ENCODE measurements at regions not wholly inside any gene's neighbourhood (a gene's known extent, or its start where the extent isn't known, plus 50 kb on each side); places are given as distances from the start of the nearest gene placed in this dataset.
"Not testable (repeated sequence)": the region's sequence is repeated elsewhere in the genome, so short reads cannot be mapped to it uniquely, and the experiment has no call there.

GRCh38 chr4:83213640-83214039 is 71.0 kb downstream of the COQ2 start:
- DNase-seq (ENCODE audit: low read depth), result no peak

GRCh38 chr4:83212041-83212851 is 72.4 kb downstream of the COQ2 start:
- DNase-seq (ENCODE audit: low read depth), result peak; percentile 33

DNA sequence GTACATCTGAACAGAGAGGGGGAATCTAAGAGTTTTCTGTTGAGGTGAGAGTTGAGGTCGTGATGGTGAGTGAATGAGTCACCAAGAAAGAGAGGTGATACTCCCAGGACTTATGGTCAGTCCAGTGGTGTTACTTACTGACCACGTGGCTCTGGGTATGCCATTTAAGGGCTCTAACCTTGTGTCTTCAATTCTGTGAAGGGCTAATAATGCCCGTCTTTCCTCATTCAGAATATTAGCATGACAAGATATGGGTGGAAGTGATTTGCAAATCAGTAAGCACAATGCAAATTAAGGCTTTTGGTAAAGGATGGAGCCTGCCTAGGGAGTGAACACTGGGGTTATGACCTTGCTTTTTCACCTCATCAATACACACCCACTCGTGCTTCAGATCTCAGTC is 75.2 kb downstream of the COQ2 start:
- DNase-seq (ENCODE audit: low read depth), result no peak

GRCh38 chr4:83208371-83209365 is 75.9 kb downstream of the COQ2 start:
- no peak for DNase-seq (ENCODE audit: low read depth)

DNA sequence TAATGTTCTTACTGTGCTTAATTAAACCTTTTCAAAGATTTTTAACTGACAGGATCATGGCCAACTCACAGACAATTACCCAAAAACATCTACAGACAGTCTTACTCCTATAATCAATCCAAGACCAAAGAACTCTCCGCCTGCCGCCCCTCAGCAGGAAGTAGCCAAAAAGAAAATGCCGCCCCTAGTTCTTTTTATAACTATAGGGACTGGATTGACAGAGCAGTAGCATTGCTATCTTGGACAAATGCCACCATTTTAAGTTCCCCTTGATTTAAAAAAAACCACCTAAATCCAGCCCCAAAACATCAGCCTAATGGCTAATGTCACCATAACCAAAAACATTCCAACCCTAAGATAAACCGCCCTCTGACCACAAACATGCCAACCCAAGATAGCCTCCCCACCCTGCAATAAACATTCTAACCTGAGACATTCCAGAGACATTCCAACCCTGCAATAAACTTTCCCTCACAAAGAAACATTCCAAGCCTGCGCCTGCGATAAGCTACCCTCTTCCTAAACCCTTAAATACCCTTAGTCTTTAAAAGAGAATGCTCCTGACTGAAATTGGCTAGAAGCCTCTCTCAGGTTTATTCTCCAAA is 77.0 kb downstream of the COQ2 start:
- no peak for DNase-seq (ENCODE audit: low read depth)

- DNase-seq (ENCODE audit: low read depth), result no peak
These were observed 78.8 kb downstream of the COQ2 start for GRCh38 chr4:83205760-83206159.

DNA sequence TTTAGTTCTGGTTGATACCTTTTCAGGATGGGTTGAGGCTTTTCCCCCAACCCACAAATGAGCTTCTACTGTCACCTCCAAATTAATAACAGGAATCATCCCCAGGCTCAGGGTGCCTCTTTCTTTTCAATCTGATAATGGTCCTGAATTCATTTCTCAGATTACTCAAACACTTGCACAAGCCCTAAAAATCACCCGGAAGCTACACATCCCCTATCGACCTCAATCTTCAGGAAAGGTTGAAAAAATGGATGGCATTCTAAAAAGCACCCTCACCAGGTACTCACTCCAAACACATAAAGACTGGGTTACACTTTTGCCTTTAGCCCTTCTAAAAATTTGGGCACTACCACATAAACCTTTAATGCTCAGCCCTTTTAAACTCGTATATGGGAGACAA is 79.9 kb downstream of the COQ2 start:
- DNase-seq (ENCODE audit: low read depth), result no peak

GRCh38 chr4:83201761-83202160 is 82.8 kb downstream of the COQ2 start:
- DNase-seq (ENCODE audit: low read depth), result no peak

- DNase-seq (ENCODE audit: low read depth), result no peak
These were observed 83.2 kb upstream of the PLAC8 start for GRCh38 chr4:83197555-83198235.

DNA sequence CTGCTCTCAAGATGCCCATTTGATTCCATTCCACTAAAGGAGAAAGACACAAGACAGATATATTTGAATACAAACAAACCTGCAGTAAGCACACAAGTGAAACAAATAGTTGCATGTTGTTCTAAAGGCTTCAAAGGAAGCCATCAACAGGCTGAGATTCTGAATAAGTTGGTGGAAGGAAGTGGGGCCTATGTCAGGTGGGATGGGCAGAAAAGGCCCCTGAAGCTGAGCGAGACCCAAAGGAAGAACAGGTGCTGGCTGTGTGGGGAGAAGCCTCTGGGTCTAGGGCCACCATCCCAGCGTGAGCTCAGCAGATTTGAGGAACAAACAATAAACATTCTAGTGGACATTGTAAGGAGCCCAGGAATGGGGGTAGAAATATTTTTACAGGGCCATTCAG is 82.4 kb upstream of the PLAC8 start:
- no peak for DNase-seq (ENCODE audit: low read depth)

DNA sequence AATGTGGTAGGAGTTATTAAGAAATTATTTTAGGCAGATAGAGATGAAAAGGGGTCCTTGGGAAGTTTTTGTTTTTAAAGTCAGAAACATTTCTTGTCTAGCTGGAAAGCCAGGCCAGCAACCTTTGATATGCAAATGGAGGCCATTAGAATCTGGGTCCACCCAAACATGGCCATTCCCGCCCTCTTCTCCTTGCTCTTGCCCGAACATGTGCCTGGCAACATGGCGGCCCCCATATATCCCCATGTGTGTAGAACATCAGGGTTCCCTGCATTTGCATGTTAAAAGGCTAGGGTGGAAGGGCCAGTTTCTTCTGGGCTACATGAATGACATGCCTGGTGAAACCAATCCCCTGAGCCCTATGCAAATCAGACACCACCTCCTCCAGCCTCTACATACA is 80.7 kb upstream of the PLAC8 start:
- no peak for DNase-seq (ENCODE audit: low read depth)

GRCh38 chr4:83194588-83194987 is 80.1 kb upstream of the PLAC8 start:
- DNase-seq (ENCODE audit: low read depth), result not testable (repeated sequence)

DNA sequence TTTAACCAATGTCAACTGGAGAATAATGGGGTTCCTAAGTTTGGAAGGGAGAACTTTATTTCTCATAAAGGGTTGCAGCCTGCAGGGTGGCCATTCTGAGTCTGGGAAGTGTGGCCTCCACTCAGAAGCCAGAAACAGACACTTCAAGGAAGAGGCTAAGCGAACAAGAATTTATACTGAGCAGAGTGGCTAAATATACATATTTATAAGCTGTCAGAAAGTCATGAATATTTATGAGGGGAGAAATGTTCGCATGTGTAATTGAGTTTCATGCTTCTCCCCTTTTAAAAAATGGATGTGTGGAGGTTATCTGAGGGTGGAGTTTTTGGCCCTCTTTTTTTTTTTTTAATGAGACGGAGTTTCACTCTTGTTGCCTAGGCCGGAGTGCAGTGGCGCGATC is 78.1 kb upstream of the PLAC8 start:
- DNase-seq (ENCODE audit: low read depth), result no peak

DNA sequence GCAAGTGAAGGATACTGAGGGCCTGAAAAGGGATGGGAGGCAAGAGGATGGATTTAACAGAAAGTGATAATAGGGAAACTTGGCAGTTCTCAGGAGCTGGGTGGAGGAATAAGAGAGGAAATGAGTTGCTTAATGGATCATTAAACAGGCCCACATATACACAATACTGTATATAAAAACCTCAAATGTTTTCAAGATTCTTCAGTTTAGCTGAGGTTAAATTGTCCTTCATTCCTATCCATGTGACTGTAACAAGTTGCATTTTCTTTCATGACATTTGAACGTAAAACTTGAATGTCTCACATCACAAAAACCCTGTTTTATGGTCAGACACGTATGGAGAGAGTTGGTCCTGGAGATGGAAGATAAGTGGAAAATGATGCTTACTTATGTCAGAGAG is 76.5 kb upstream of the PLAC8 start:
- no peak for DNase-seq (ENCODE audit: low read depth)

DNA sequence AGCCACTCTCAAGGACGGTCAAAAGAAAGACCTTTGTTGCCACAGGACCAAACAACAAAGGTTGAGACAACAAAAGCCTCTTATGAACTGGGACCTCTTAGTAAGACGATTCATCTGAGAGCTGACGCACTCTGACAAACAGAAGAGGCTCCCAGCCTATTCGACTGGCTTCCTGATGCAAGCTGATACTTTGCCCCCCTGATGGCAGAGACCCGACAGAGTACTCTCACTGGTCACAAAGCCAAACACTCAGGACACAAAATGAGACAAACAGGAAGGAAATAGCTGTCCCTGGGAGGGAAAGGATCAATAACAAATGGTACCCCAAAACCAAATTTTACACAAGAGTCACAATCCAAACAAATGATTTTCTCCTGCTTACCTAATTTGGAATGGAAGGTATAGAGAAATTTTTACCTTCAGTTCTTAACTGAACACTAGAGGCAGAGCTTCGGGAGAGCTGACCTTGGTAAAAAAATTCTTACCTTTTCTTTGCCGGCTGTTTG is 75.2 kb upstream of the PLAC8 start:
- DNase-seq (ENCODE audit: low read depth), result no peak

GRCh38 chr4:83180431-83180968 is 66.0 kb upstream of the PLAC8 start:
- DNase-seq (ENCODE audit: low read depth), result no peak

- no peak for DNase-seq (ENCODE audit: low read depth)
These were observed 64.7 kb upstream of the PLAC8 start for GRCh38 chr4:83179205-83179604.

DNA sequence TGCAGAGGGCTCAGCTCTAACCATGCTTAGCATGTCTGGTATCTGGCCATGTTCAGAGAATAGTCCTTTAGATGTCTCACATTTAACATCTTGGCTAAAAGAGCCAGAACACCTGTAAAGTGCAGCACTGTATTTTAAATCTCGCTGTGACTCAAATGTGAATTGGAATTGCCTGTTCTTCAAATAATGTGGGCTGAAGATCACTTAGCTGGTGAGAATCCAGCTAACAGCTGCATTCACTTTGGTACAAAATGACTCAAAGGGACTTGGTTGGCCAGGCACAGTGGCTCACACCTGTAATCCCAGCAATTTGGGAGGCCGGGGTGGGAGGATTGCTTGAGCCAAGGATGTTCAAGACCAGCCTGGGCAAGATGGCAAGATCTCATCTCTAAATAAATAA is 63.5 kb upstream of the PLAC8 start:
- DNase-seq (ENCODE audit: low read depth), result no peak

- no peak for DNase-seq (ENCODE audit: low read depth)
These were observed 62.7 kb upstream of the PLAC8 start for GRCh38 chr4:83177182-83177581.

- DNase-seq (ENCODE audit: low read depth), result no peak
These were observed 60.4 kb upstream of the PLAC8 start for GRCh38 chr4:83174844-83175414.

GRCh38 chr4:83172371-83172770 is 57.8 kb upstream of the PLAC8 start:
- DNase-seq (ENCODE audit: low read depth), result no peak

Measured in stimulated activated CD8-positive, alpha-beta memory T cell treated with anti-CD3 and anti-CD28 coated beads, Interleukin-12 subunit alpha, Interleukin-12 subunit beta, amount 100 ng/mL, for 1 hour (primary cell).